ENCODE measurements at regions not wholly inside any gene's neighbourhood (a gene's known extent, or its start where the extent isn't known, plus 50 kb on each side); places are given as distances from the start of the nearest gene placed in this dataset.

DNA sequence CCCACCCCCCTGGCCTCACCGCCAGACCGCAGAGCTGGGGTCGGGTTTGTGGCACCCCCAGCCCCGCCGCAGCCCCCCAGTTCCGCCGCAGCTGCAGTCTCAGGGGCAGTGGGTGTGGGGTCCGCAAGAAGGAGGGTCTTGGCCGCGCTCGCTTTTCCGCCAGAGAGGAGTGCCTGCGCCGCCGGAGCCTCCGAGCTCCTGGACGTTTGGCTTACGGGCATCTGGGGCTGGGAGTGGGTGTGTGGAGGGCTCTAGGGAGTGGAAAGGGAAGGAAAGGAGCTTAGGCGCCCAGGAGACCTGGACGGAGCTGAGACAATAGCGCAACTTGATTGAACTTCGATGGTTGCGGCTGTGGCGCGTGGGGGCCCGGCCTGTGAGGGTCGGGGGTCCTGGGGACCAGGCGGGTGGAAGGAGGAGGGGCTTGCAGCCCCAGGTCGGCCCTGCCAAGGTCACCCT is 88.8 kb upstream of the IPO9 start:
- TF ChIP-seq, protein P1, sequence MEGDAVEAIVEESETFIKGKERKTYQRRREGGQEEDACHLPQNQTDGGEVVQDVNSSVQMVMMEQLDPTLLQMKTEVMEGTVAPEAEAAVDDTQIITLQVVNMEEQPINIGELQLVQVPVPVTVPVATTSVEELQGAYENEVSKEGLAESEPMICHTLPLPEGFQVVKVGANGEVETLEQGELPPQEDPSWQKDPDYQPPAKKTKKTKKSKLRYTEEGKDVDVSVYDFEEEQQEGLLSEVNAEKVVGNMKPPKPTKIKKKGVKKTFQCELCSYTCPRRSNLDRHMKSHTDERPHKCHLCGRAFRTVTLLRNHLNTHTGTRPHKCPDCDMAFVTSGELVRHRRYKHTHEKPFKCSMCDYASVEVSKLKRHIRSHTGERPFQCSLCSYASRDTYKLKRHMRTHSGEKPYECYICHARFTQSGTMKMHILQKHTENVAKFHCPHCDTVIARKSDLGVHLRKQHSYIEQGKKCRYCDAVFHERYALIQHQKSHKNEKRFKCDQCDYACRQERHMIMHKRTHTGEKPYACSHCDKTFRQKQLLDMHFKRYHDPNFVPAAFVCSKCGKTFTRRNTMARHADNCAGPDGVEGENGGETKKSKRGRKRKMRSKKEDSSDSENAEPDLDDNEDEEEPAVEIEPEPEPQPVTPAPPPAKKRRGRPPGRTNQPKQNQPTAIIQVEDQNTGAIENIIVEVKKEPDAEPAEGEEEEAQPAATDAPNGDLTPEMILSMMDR (IDR thresholded peaks at IDR 0.05), result no peak
- TF ChIP-seq POLR2A (IDR thresholded peaks at IDR 0.05), result no peak

Measured in thyroid gland (tissue), 4 donors.